ENCODE measurements at regions not wholly inside any gene's neighbourhood (a gene's known extent, or its start where the extent isn't known, plus 50 kb on each side); places are given as distances from the start of the nearest gene placed in this dataset.

DNA sequence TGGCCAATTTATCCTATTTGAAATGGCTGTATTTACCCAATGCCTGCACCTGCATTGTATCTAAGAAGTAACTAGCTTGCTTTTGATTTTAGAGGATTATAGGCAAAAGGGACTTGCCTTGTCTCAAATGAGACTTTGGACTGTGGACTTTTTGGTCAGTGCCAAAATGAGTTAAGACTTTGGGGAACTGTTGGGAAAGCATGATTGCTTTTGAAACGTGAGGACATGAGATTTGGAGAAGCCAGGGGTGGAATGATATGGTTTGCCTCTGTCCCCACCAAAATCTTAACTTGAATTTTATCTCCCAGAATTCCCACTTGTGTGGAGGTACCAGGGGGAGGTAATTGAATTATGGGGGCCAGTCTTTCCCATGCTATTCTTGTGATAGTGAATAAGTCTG is 1505.4 kb downstream of the SI start:
- TF ChIP-seq, protein P1, sequence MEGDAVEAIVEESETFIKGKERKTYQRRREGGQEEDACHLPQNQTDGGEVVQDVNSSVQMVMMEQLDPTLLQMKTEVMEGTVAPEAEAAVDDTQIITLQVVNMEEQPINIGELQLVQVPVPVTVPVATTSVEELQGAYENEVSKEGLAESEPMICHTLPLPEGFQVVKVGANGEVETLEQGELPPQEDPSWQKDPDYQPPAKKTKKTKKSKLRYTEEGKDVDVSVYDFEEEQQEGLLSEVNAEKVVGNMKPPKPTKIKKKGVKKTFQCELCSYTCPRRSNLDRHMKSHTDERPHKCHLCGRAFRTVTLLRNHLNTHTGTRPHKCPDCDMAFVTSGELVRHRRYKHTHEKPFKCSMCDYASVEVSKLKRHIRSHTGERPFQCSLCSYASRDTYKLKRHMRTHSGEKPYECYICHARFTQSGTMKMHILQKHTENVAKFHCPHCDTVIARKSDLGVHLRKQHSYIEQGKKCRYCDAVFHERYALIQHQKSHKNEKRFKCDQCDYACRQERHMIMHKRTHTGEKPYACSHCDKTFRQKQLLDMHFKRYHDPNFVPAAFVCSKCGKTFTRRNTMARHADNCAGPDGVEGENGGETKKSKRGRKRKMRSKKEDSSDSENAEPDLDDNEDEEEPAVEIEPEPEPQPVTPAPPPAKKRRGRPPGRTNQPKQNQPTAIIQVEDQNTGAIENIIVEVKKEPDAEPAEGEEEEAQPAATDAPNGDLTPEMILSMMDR (IDR thresholded peaks at IDR 0.05) = no peak
- no peak for TF ChIP-seq POLR2A (IDR thresholded peaks at IDR 0.05)
